ENCODE measurements at regions not wholly inside any gene's neighbourhood (a gene's known extent, or its start where the extent isn't known, plus 50 kb on each side); places are given as distances from the start of the nearest gene placed in this dataset.

DNA sequence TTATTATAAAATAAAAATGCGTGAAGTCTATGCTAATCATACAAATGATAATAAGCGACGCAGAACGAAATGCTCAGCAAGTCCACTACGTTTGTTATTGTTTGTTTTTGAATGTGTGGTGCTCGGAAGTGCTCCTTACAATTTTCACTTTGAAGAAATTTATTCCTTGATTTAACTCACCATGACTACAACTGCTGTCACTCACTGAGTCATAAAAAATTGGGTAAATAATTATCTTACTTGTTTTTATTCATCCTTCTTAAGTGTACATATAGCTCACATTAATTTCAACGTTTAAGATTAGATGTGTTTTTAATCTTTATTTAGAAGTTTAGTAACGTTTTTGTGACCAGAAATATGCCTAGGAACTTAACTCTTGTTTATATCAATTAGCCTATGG, 66.7 kb upstream of the NANOGP8 start:
- no peak for DNase-seq

DNA sequence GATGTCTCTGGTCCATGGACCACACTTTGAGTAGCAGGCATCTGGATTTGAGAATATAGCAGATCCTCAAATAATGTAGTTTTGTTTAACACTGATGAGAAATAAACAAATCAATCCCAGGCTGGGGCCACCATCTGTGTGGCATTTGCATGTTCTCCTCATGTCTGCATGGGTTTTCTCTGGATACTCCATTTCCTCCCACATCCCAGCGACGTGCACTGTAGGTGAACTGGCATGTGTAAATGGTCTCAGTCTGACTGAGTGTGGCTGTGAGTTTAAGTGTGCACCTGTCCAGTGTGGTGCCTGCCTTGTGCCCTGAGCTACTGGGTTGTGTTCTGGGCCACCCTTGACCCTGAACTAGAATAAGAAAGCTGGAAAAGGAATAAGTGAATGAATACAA, 66.3 kb upstream of the NANOGP8 start:
- no peak for DNase-seq

- no peak for DNase-seq
Observed at GRCh38 chr15:35150361-35150760, 65.3 kb upstream of the NANOGP8 start.

DNA sequence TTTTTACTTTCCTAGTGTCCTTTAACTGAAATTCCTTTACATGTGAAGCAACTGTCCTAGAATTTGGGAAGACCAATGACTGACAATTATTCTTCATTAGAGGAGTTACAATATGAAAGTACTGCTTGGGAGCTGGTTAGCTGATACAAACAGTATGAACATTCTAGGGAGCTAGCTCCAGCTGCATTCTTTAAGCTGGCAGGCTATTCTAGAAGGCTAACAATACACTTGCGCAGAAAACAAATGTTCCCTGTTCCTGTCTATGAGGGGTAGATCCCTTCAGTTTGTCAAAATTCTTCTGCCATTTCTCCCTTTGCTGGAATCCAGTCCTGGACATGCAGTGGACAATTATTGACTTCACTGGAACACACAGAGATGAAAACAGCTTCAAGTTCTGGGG, 60.2 kb upstream of the NANOGP8 start:
- no peak for DNase-seq

DNA sequence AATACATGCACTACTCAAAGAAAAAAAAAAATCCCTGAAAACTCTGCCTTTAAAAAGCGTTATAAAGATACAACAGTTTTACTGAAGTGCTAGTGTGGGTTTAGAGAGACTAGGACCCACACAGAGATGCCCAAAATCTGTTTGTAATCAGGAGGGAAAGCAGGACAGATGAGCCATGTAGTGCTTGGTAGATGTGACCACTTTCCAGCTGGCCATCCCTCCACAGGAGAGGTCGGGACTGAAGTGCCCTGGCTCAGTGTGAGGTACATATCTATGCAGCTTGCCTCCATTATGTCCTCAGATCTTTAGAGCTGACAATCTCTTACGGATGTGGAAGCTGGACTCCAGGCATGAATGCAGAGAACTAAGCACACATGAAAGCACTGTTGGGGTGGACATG, 57.5 kb upstream of the NANOGP8 start:
- no peak for DNase-seq

DNA sequence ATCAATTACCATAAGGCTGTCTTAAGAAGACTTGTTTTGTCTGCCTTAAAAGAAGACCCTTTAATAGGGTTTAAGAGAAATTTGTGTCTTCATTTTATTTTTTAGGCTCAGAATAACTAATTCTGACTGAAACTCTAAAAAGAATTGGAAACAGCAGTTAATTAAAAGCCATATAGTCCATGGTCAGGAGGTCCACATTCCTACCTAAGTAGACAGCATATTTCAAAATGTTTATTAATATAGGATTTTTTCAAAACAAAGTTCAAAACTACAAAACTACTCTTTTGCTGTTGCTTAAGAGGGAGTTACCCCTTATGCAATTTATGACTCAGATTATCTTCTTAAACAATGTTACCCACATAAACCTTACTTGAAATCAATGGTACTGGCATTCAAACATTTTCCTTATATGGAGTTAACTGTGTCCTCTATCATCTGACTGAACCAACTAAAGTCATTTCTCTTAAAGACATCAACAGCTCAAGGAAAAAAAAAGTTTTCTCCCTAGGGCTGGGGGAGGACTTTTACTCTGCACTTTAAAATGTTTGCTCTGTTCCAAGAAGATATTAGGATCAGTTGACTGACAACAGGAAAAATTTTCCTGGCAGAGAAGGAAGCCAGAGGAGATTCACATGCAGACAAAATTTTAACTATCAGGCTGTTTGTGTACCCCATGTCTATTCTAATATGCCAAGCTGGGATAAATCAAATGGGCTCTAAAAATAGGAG, 56.8 kb upstream of the NANOGP8 start:
- DNase-seq = no peak

GRCh38 chr15:35139822-35140221, 54.7 kb upstream of the NANOGP8 start:
- DNase-seq = no peak

- no peak for DNase-seq
Observed at GRCh38 chr15:35137190-35137574, 52.1 kb upstream of the NANOGP8 start.

- no peak for DNase-seq
Observed at GRCh38 chr15:35136321-35137189, 51.5 kb upstream of the NANOGP8 start.
